HEK293 (cell line): ENCODE measurements at regions not wholly inside any gene's neighbourhood (a gene's known extent, or its start where the extent isn't known, plus 50 kb on each side); places are given as distances from the start of the nearest gene placed in this dataset.

Source experiments
- CTCF ChIA-PET: fragments of 350-600 bp; formaldehyde crosslinking; extraction: SDS; loops from one replicate; lab custom pipeline; 2021; ENCODE audit warnings: antibody characterized with exemption; lab: Yijun Ruan, JAX
- POLR2A ChIA-PET: fragments of 300-600 bp; formaldehyde crosslinking; extraction: SDS; loops from one replicate; lab custom pipeline; 2020; ENCODE audit warnings: antibody characterized with exemption, inconsistent platforms; lab: Yijun Ruan, JAX
- H3K27ac ChIP-seq: fragments of 200-500 bp; sonication (Bioruptor generic); 2 replicates; pipeline ENCODE4 v1.5.1; 2014; ENCODE audit warnings: low read depth, low read length, control low read depth, inconsistent platforms; ENCODE audit errors: extremely low read depth
- H3K36me3 ChIP-seq, 2 experiments: fragments of 200-500 bp in 1 of 2; sonication (Bioruptor generic) in 1 of 2; 1 replicate in 1 of 2; 2 replicates in 1 of 2; pipeline ENCODE4 v1.5.1; 2014 to 2017; ENCODE audit warnings: inconsistent platforms in 2 of 2, low read length in 2 of 2; ENCODE audit not compliant: control insufficient read depth in 2 of 2, insufficient read depth in 1 of 2
- H3K4me1 ChIP-seq: fragments of 200-500 bp; sonication (Bioruptor generic); 2 replicates; pipeline ENCODE4 v1.5.1; 2014; ENCODE audit warnings: mild to moderate bottlenecking, low read length, inconsistent platforms; ENCODE audit not compliant: control insufficient read depth, insufficient read depth
- H3K4me3 ChIP-seq: 2 replicates; pipeline ENCODE4 v1.5.1; 2011; ENCODE audit warnings: low read depth, mild to moderate bottlenecking, control low read depth, low read length, moderate library complexity
- H3K9me3 ChIP-seq: fragments of 200-500 bp; sonication (Bioruptor generic); 2 replicates; pipeline ENCODE4 v1.5.1; 2014; ENCODE audit warnings: low read depth, low read length, inconsistent platforms; ENCODE audit not compliant: control insufficient read depth, insufficient read depth
- EGR2 ChIP-seq: fragments of 450-650 bp; formaldehyde crosslinking; IDR thresholded peaks from 2 replicates; pipeline ENCODE4 v1.5.1; 2016; ENCODE audit warnings: low read depth, missing biosample characterization, missing genetic modification characterization
- GLIS1 ChIP-seq: fragments of 450-650 bp; formaldehyde crosslinking; IDR thresholded peaks from 2 replicates; pipeline ENCODE4 v1.5.1; 2016; ENCODE audit warnings: missing biosample characterization, missing genetic modification characterization
- MYNN ChIP-seq: fragments of 450-650 bp; formaldehyde crosslinking; IDR thresholded peaks from 2 replicates; pipeline ENCODE4 v1.5.1; 2016; ENCODE audit warnings: missing biosample characterization, missing genetic modification characterization, borderline replicate concordance
- MZF1 ChIP-seq: fragments of 450-650 bp; formaldehyde crosslinking; IDR thresholded peaks from 2 replicates; pipeline ENCODE4 v1.5.1; 2017; ENCODE audit warnings: missing biosample characterization, missing genetic modification characterization, borderline replicate concordance
- ZNF248 ChIP-seq: fragments of 450-650 bp; formaldehyde crosslinking; IDR thresholded peaks from 2 replicates; pipeline ENCODE4 v1.5.1; 2017; ENCODE audit warnings: missing biosample characterization, missing genetic modification characterization
- ZNF274 ChIP-seq, 2 experiments: fragments of 200-500 bp in 1 of 2; fragments of 450-650 bp in 1 of 2; sonication (Bioruptor generic) in 1 of 2; formaldehyde crosslinking in 1 of 2; IDR thresholded peaks; 2 replicates each; pipeline versions ENCODE4 v1.5.1 to v1.6.1; 2014 to 2016; ENCODE audit warnings: borderline replicate concordance in 1 of 2, inconsistent platforms in 1 of 2, low read length in 1 of 2, missing biosample characterization in 1 of 2, missing genetic modification characterization in 1 of 2
- ZNF324 ChIP-seq: fragments of 450-650 bp; formaldehyde crosslinking; IDR thresholded peaks from 2 replicates; pipeline ENCODE4 v1.5.1; 2016; ENCODE audit warnings: missing biosample characterization, missing genetic modification characterization
- ZNF335 ChIP-seq: fragments of 450-650 bp; formaldehyde crosslinking; conservative IDR thresholded peaks from 2 replicates; pipeline ENCODE4 v1.5.1; 2016; ENCODE audit warnings: missing biosample characterization, missing genetic modification characterization
- ZNF423 ChIP-seq: fragments of 450-650 bp; formaldehyde crosslinking; IDR thresholded peaks from 2 replicates; pipeline ENCODE4 v1.5.1; 2016; ENCODE audit warnings: missing biosample characterization, missing genetic modification characterization
- ZNF610 ChIP-seq: fragments of 450-650 bp; formaldehyde crosslinking; IDR thresholded peaks from 2 replicates; pipeline ENCODE4 v1.5.1; 2016; ENCODE audit warnings: missing biosample characterization, missing genetic modification characterization, borderline replicate concordance
- ZNF76 ChIP-seq: fragments of 450-650 bp; formaldehyde crosslinking; IDR thresholded peaks from 2 replicates; pipeline ENCODE4; 2016; ENCODE audit warnings: low read depth, missing biosample characterization, missing genetic modification characterization, borderline replicate concordance
- TF ChIP-seq, protein P1 (sequence below): fragments of 450-650 bp; formaldehyde crosslinking; IDR thresholded peaks from 2 replicates; pipeline ENCODE4 v1.5.1; 2016; ENCODE audit warnings: missing biosample characterization, missing genetic modification characterization
- TF ChIP-seq, protein P2 (sequence below): fragments of 450-650 bp; formaldehyde crosslinking; IDR thresholded peaks from 2 replicates; pipeline ENCODE4 v1.5.1; 2016; ENCODE audit warnings: missing biosample characterization, missing genetic modification characterization
- TF ChIP-seq, protein P3 (sequence below): fragments of 450-650 bp; formaldehyde crosslinking; IDR thresholded peaks from 2 replicates; pipeline ENCODE4 v1.5.1; 2016; ENCODE audit warnings: missing biosample characterization, missing genetic modification characterization, borderline replicate concordance
- TF ChIP-seq, protein P4 (sequence below): fragments of 450-650 bp; formaldehyde crosslinking; IDR thresholded peaks from 2 replicates; pipeline ENCODE4 v1.5.1; 2016; ENCODE audit warnings: missing biosample characterization, missing genetic modification characterization

DNA sequence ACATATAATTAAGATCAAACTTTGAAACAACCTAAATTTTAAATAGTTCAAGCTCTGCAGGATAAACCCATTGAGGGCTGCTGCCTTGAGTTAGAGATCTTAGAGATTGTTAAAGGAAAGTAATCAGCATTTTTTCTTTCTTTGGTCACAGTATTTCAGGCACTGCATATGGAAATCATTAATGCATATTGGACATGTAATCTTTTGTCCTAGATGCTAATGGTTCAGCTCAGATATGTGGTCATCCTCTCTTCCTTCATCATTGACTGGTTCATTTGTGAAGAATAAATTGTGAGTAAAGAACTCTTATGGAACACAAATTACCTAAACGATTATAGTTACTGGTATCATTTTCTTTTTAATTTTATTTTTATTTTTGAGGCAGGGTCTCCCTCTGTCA, 82.0 kb upstream of the PRLR start:
- POLR2A ChIA-PET, result no interaction called here

DNA sequence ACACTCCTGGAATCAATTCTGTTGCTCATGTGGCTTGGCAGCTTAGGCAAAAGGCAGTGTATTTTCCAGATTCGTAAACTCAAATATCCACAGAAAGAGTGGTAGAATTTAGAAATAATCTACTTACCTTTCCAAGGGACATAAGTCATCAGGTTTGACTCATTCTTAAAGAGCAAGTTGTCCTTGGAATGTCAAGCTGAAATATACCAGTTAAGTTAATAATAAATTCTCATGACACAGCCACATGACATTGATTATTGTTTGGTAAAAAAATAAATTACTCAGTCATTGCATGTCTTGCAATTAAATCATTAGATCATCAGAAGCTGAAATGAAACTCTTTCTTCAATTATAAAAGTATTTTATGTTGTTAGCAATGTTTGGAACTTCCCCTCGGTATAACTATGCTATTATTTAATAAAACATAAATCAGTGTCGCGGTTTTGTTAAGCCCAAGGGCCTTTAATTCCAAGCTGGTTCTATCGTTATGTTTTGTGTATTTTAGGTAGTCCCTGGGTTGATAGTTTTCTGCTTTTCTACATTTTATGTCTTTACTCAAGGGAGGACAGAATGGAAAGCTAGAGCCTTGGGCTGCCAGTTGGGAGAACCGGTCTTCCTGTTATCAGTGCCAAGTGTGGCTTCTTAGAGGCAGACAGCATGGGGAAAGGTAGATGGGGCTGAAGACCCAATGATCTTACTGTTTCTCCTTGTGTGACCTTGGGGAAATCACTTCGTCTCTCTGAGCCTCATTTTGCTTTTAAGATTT, 79.3 kb upstream of the PRLR start:
- ChIA-PET POLR2A (no interaction called here), CTCF (interaction anchor here (0.6 to 1.3 kb wide), 3 partner anchors 40 to 618 kb away, joined by 3 to 5 read pairs (median 3); no protein-coding TSS in a partner anchor)
- H3K4me1 ChIP-seq, result peaks cover 9% of the 10 kb centered on the region; the same call in 1 of the 2 replicates
- H3K27ac ChIP-seq, result no peak overlapping the region
- H3K9me3 ChIP-seq, result no peaks in the 10 kb centered on the region
- TF ChIP-seq ZNF324 (tag by site-specific recombination) (no peak), MYNN (tag by site-specific recombination) (no peak), ZNF76 (tag by site-specific recombination) (no peak), ZNF248 (no peak), GLIS1 (tag by site-specific recombination) (no peak), ZNF335 (tag by site-specific recombination) (no peak), ZNF610 (tag by site-specific recombination) (no peak)
- TF ChIP-seq, protein P1, sequence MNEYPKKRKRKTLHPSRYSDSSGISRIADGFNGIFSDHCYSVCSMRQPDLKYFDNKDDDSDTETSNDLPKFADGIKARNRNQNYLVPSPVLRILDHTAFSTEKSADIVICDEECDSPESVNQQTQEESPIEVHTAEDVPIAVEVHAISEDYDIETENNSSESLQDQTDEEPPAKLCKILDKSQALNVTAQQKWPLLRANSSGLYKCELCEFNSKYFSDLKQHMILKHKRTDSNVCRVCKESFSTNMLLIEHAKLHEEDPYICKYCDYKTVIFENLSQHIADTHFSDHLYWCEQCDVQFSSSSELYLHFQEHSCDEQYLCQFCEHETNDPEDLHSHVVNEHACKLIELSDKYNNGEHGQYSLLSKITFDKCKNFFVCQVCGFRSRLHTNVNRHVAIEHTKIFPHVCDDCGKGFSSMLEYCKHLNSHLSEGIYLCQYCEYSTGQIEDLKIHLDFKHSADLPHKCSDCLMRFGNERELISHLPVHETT (tag by site-specific recombination), result no peak
- H3K4me3 ChIP-seq, result no peak overlapping the region
- no peaks in the 10 kb centered on the region for H3K36me3 ChIP-seq

More for the DNA sequence above, 82.0 kb upstream of the PRLR start:
- Histone ChIP-seq H3K36me3 (no peaks in the 10 kb centered on the region), H3K27ac (no peak overlapping the region), H3K4me3 (no peak overlapping the region), H3K4me1 (peaks cover 3% of the 10 kb centered on the region; the same call in 1 of the 2 replicates), H3K9me3 (no peaks in the 10 kb centered on the region)
- TF ChIP-seq, protein P2, sequence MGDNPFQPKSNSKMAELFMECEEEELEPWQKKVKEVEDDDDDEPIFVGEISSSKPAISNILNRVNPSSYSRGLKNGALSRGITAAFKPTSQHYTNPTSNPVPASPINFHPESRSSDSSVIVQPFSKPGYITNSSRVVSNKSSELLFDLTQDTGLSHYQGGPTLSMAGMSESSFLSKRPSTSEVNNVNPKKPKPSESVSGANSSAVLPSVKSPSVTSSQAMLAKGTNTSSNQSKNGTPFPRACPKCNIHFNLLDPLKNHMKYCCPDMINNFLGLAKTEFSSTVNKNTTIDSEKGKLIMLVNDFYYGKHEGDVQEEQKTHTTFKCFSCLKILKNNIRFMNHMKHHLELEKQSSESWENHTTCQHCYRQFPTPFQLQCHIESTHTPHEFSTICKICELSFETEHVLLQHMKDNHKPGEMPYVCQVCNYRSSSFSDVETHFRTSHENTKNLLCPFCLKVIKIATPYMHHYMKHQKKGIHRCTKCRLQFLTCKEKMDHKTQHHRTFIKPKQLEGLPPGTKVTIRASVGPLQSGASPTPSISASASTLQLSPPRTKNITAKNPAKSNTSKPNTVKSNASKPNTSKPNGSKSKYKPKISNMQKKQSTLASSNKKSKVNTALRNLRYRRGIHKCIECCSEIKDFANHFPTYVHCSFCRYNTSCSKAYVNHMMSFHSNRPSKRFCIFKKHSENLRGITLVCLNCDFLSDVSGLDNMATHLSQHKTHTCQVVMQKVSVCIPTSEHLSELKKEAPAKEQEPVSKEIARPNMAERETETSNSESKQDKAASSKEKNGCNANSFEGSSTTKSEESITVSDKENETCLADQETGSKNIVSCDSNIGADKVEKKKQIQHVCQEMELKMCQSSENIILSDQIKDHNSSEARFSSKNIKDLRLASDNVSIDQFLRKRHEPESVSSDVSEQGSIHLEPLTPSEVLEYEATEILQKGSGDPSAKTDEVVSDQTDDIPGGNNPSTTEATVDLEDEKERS (tag by site-specific recombination), result no peak
- TF ChIP-seq ZNF423 (tag by site-specific recombination) (no peak), ZNF274 (IDR thresholded peaks at IDR 0.05; ENCODE audit: low read length) (no peak), ZNF274 (tag by site-specific recombination; IDR thresholded peaks at IDR 0.05; ENCODE audit: borderline replicate concordance) (no peak), MZF1 (no peak), EGR2 (tag by site-specific recombination) (no peak)
- TF ChIP-seq, protein P3, sequence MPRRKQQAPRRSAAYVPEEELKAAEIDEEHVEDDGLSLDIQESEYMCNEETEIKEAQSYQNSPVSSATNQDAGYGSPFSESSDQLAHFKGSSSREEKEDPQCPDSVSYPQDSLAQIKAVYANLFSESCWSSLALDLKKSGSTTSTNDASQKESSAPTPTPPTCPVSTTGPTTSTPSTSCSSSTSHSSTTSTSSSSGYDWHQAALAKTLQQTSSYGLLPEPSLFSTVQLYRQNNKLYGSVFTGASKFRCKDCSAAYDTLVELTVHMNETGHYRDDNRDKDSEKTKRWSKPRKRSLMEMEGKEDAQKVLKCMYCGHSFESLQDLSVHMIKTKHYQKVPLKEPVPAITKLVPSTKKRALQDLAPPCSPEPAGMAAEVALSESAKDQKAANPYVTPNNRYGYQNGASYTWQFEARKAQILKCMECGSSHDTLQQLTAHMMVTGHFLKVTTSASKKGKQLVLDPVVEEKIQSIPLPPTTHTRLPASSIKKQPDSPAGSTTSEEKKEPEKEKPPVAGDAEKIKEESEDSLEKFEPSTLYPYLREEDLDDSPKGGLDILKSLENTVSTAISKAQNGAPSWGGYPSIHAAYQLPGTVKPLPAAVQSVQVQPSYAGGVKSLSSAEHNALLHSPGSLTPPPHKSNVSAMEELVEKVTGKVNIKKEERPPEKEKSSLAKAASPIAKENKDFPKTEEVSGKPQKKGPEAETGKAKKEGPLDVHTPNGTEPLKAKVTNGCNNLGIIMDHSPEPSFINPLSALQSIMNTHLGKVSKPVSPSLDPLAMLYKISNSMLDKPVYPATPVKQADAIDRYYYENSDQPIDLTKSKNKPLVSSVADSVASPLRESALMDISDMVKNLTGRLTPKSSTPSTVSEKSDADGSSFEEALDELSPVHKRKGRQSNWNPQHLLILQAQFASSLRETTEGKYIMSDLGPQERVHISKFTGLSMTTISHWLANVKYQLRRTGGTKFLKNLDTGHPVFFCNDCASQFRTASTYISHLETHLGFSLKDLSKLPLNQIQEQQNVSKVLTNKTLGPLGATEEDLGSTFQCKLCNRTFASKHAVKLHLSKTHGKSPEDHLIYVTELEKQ (tag by site-specific recombination), result no peak
- TF ChIP-seq, protein P4, sequence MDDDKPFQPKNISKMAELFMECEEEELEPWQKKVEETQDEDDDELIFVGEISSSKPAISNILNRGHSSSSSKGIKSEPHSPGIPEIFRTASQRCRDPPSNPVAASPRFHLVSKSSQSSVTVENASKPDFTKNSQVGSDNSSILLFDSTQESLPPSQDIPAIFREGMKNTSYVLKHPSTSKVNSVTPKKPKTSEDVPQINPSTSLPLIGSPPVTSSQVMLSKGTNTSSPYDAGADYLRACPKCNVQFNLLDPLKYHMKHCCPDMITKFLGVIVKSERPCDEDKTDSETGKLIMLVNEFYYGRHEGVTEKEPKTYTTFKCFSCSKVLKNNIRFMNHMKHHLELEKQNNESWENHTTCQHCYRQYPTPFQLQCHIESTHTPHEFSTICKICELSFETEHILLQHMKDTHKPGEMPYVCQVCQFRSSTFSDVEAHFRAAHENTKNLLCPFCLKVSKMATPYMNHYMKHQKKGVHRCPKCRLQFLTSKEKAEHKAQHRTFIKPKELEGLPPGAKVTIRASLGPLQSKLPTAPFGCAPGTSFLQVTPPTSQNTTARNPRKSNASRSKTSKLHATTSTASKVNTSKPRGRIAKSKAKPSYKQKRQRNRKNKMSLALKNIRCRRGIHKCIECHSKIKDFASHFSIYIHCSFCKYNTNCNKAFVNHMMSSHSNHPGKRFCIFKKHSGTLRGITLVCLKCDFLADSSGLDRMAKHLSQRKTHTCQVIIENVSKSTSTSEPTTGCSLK (tag by site-specific recombination), result no peak
- CTCF ChIA-PET, result interaction anchor here (1.0 kb wide), 1 partner anchor 389 kb away, joined by 3 read pairs; no protein-coding TSS in a partner anchor
